Activated B cell treated with CpG ODN at 0.5 μM for 24 hours (primary cell): ENCODE measurements at regions not wholly inside any gene's neighbourhood (a gene's known extent, or its start where the extent isn't known, plus 50 kb on each side); places are given as distances from the start of the nearest gene placed in this dataset.

Experiments used
- ATAC-seq: fragments of 200-7000 bp; cut with Tn5 transposase; one replicate; pipeline ENCODE4 v1.10.0; 2021; ENCODE audit warnings: low read depth, mild to moderate bottlenecking, moderate library complexity
- CTCF ChIA-PET: fragments of 350-600 bp; sonication (Branson Sonifier 250); formaldehyde crosslinking; loops from one replicate; lab custom pipeline; 2021; ENCODE audit warnings: antibody characterized with exemption; lab: Charles Lee
- POLR2A ChIA-PET: fragments of 350-600 bp; sonication (Branson Sonifier 250); formaldehyde crosslinking; loops from one replicate; lab custom pipeline; 2021; ENCODE audit warnings: antibody characterized with exemption; lab: Charles Lee
- DNase-seq: peaks from one replicate; pipeline ENCODE4 v3.0.0; 2022
- H3K27ac Mint-ChIP-seq: one replicate; pipeline ENCODE4 v1.8.0; 2020; ENCODE audit warnings: mixed read lengths
- H3K27me3 Mint-ChIP-seq: one replicate; pipeline ENCODE4 v1.8.0; 2021; ENCODE audit warnings: mixed read lengths
- H3K36me3 Mint-ChIP-seq: one replicate; pipeline ENCODE4 v1.8.0; 2021; ENCODE audit warnings: low read depth, mixed read lengths
- H3K4me1 Mint-ChIP-seq: one replicate; pipeline ENCODE4 v1.8.0; 2021; ENCODE audit warnings: mixed read lengths
- H3K4me3 Mint-ChIP-seq: one replicate; pipeline ENCODE4 v1.8.0; 2020; ENCODE audit warnings: mild to moderate bottlenecking, mixed read lengths
- H3K9me3 Mint-ChIP-seq: one replicate; pipeline ENCODE4 v1.8.0; 2020; ENCODE audit warnings: mixed read lengths
- CTCF ChIP-seq: fragments of 200-600 bp; IDR thresholded peaks from one replicate; pipeline ENCODE4 v1.8.0; 2022; ENCODE audit warnings: antibody characterized with exemption, mild to moderate bottlenecking
- intact Hi-C: fragments of 100-400 bp; cut with micrococcal nuclease; formaldehyde crosslinking; loops from one replicate; pipeline ENCODE4 v1.15.1; 2024

- CTCF ChIA-PET = no interaction called here
- H3K9me3 Mint-ChIP-seq = peaks cover 3% of the 10 kb centered on the region
- no peaks in the 10 kb centered on the region for H3K27me3 Mint-ChIP-seq
- no peak for ATAC-seq
- no peak for TF ChIP-seq CTCF
- no peaks in the 10 kb centered on the region for H3K4me1 Mint-ChIP-seq
- no peak overlapping the region for H3K4me3 Mint-ChIP-seq
- no peak overlapping the region for H3K27ac Mint-ChIP-seq
- intact Hi-C loops = no loop called here
- H3K36me3 Mint-ChIP-seq = no peaks in the 10 kb centered on the region
- POLR2A ChIA-PET = no interaction called here
- DNase-seq = no peak
Measured at GRCh38 chr20:6495907-6496306, 271.6 kb upstream of the BMP2 start.

DNA sequence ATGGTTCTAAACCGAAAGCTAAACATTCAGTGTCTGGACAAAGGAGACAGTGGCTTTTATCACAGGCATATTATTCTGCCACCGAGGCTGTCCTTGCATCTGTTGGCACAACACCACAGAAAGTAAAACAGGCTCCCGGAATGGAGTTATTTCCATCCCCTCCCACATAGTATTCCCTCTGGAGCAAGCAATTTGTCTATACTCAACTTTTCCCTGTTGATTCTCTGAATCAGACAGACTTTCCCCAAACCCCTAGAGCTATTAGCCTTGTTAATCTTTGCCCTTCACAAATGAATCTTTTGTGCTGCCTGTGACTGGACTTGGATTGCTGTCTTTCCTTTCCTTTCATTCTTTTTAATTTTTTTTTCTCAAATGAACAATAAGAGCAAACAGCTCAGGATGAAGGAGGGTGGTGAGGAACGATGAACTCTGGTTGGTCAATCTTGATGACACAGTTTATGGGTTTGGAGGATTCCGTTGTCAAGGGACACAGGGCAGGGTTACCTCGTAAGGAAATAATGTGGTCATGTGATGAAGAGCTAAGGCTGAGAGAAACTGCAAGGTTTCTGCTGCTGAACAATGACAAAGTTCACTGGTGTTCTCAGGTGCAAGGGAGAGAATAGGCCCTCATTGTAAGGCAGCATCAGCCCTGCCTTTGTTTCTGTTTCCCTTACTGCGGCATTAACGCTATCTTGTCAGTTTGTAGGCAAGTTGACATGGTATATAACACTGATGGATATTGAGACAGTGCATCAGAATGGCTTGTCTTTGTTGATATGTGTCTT is 275.0 kb upstream of the BMP2 start:
- DNase-seq (no peak), ATAC-seq (no peak)
- intact Hi-C loops = no loop called here
- POLR2A ChIA-PET = no interaction called here
- Mint-ChIP-seq H3K9me3 (peaks cover 3% of the 10 kb centered on the region), H3K4me1 (no peaks in the 10 kb centered on the region), H3K36me3 (no peaks in the 10 kb centered on the region), H3K27me3 (no peaks in the 10 kb centered on the region), H3K4me3 (no peak overlapping the region), H3K27ac (no peak overlapping the region)
- TF ChIP-seq CTCF = no peak
- CTCF ChIA-PET = no interaction called here

DNA sequence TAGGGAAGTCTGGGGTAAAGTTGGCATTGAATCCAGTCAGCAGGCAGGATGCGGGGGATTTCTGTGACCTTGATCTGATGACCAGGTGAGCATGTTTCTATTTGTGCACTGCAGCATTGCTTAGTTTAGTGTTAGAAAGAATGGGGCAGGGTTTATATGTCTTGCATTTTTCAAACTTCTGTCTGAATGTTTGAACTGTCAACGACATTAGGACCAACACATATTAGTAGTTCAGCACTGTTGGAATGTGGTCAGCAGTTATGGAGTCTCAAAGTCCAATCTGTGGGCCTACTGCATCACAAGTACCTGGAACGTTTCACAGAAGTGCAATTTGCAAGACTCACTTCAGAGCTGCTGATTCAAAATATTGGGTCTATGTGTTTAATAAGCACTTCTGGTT is 276.6 kb upstream of the BMP2 start:
- TF ChIP-seq CTCF = no peak
- no peaks in the 10 kb centered on the region for H3K4me1 Mint-ChIP-seq
- CTCF ChIA-PET = no interaction called here
- ATAC-seq (no peak), DNase-seq (no peak)
- H3K27ac Mint-ChIP-seq = no peak overlapping the region
- intact Hi-C loops = no loop called here
- no peak overlapping the region for H3K4me3 Mint-ChIP-seq
- peaks cover 3% of the 10 kb centered on the region for H3K9me3 Mint-ChIP-seq
- POLR2A ChIA-PET = no interaction called here
- no peaks in the 10 kb centered on the region for H3K36me3 Mint-ChIP-seq
- H3K27me3 Mint-ChIP-seq = no peaks in the 10 kb centered on the region

DNA sequence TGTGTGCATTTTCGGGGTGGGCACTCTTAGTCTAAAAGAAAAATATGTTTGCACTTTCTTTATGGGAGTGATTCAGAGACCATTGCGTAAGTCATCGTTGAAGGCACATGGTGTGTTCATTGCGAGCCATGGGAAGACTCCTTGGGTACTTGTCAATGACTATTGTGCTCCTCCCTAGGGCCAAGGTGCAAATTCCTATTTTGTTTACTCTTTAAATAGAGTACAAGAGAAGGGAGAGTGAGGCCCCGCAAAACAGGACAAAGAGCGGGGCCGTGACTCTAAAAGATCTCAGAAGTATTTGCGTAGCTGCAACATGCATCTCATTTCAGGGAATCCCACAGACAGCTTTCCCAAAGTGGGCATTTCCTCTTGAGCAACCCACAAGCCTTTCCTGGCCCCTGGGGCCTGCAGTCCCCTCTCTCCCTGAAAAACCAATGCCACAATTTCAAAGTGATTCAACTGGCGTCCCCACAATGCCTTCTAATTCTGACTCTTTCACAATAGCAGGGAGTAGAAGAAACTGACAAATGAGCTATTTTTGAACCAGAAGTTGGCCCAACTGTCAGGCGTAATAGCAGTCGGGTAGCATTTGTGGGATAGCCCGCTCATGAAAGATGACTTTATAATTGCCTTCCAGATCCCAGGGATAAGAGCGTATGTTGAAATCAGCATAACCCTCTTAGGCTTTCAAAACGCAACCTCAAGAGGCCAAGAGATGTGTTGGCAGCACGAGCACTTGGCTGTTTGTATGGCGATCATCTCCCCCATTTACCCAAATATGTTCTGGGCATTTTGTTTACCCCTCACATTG is 277.9 kb upstream of the BMP2 start:
- Mint-ChIP-seq H3K9me3 (peaks cover 3% of the 10 kb centered on the region), H3K27ac (no peak overlapping the region), H3K36me3 (no peaks in the 10 kb centered on the region), H3K27me3 (no peaks in the 10 kb centered on the region), H3K4me1 (no peaks in the 10 kb centered on the region), H3K4me3 (no peak overlapping the region)
- ChIA-PET POLR2A (no interaction called here), CTCF (no interaction called here)
- ATAC-seq = no peak
- intact Hi-C loops = no loop called here
- TF ChIP-seq CTCF = no peak
- DNase-seq = no peak

DNA sequence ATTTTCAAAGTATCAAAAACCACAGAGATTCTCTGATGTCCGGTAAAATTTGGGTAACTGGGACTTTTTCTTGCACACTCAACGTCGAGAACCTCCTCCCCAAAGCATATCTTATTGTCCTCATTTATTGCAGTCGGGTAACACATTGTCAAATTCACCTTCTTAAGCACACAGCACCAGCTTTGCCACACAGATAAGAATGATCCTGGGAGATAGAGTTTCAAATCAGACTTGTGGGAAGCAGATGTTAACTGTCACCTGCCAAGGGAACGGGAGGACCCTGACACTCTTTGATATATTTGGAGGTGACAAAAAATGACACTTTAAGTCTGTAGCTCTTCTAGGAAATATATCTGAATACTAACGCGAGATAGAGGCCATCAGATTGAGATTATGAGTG is 282.1 kb upstream of the BMP2 start:
- ChIA-PET CTCF (no interaction called here), POLR2A (no interaction called here)
- no peaks in the 10 kb centered on the region for H3K36me3 Mint-ChIP-seq
- H3K4me1 Mint-ChIP-seq = no peaks in the 10 kb centered on the region
- no peak overlapping the region for H3K4me3 Mint-ChIP-seq
- intact Hi-C loops = no loop called here
- ATAC-seq (no peak), DNase-seq (no peak)
- H3K9me3 Mint-ChIP-seq = no peaks in the 10 kb centered on the region
- H3K27ac Mint-ChIP-seq = no peak overlapping the region
- TF ChIP-seq CTCF = no peak
- no peaks in the 10 kb centered on the region for H3K27me3 Mint-ChIP-seq
